ENCODE measurements at regions not wholly inside any gene's neighbourhood (a gene's known extent, or its start where the extent isn't known, plus 50 kb on each side); places are given as distances from the start of the nearest gene placed in this dataset.

- no peak for DNase-seq (ENCODE audit: low spot score)
Measured at GRCh38 chr9:81391457-81391825, 297.9 kb downstream of the TLE1 start.

GRCh38 chr9:81390792-81391456 lies 298.4 kb downstream of the TLE1 start:
- DNase-seq (ENCODE audit: low spot score): no peak

- DNase-seq (ENCODE audit: low spot score): no peak
Measured at GRCh38 chr9:81389569-81389993, 299.8 kb downstream of the TLE1 start.

- no peak for DNase-seq (ENCODE audit: low spot score)
Measured at GRCh38 chr9:81388831-81389230, 300.5 kb downstream of the TLE1 start.

DNA sequence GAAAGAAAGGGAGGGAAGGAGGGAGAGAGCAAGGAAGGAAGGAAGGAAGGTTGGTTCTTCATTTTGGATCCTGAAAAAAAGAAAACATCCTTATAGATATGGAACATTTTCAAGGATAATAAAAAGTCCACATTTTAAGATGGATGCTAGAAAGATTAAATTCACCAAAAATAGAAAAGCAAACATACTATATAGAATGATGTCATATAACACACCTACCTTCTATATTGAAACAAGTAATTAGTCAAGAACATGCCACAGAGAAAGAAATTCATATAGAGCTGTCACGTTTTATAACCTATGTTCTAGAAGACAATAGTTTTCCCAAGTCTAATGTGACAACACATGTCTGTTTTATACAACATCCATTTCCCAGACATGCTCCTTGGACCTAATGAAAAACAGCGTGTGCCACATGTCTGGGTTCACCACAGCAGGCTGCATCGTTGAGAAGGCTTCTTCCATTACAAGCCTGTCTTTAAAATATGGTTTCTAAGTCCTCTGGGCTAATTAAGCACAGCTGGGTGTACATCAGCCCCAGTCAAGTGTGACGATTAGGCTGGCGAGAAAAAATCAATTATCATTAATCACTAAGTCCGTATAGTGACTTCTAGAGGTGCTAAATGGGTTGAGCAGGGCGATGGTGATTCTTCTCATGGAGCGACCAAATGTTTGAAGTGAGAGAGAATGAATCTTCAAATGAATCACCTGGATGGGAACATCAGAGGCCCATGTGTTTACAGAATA lies 301.8 kb downstream of the TLE1 start:
- DNase-seq (ENCODE audit: low spot score): no peak

GRCh38 chr9:81384911-81385310 lies 304.4 kb downstream of the TLE1 start:
- peak; percentile 94 for DNase-seq (ENCODE audit: low spot score)

DNA sequence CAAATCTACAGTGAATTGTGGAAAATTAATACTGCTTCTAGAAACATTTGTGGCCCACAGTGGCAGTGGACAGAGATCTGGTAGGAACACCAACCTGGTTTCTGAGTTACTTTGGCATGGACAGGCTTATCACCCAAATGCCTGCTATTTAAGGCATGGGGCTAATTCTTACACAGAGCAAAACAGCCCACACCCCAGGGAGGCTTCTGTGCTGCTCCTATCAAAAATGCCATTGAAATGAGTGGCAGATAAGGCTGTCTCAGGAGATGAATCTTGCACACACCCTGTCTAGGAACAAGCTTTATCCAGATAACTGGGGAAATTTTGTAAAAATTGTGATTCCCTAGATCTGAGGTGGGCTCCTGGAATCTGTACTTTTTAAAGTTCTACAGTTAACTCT lies 307.1 kb downstream of the TLE1 start:
- no peak for DNase-seq (ENCODE audit: low spot score)

GRCh38 chr9:81381694-81382093 lies 307.7 kb downstream of the TLE1 start:
- no peak for DNase-seq (ENCODE audit: low spot score)

DNA sequence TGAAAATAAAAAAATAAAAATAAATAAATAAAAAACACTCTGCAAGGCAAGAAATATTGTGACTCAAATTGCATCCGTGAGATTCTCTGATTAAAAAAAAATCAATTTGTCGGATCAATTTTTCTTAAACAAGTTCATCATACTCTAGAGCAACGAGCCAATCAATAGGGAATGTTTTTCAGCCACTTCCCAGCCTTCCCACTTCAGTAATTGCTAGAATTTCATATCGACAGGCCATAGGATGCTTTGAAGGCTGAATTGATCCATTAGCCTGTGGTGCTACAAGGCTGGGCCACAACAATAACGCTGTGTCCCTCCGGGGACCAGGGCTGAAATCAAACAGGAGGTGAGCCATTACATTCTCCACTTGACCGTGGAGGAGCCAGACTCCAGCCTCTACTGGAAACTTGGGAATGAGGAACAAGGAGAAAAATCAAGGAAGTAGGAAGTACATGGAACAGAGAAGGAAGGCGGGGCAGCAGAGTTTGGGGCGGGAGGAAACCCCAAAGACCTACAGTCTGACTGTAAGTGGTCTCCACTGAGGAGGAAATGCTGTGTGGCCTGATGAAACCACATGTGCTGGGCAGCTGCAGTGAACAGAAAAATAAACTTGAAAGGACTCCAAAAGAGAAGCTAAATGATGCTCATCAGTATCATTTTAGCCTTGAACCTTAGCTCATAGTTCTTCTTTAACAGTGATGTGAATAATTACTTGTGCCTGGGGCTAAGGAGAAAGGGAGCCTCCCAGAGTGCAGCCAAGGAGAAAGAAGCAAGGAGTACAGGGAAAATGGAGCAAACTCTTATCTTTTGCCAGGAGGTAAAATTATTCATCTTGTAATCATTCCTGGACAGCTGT lies 308.6 kb downstream of the TLE1 start:
- no peak for DNase-seq (ENCODE audit: low spot score)

DNA sequence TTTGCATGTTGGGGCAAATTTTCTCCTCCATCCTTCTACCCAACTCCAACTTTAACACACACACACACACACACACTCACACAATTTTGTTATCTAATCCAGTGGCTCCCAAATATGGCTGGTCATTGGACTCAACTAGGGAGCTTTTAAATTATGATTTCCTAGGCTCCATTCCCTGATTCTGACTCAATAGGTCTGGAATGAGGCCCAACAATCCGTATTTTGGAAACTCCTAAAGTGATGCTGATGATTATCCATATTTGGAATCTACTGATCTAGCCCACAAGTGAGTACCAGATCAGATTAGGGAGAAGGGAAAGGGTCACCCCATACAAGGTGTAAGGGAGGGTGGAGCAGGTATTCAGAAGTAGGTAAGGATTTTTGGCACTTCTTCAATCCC lies 309.7 kb downstream of the TLE1 start:
- no peak for DNase-seq (ENCODE audit: low spot score)

DNA sequence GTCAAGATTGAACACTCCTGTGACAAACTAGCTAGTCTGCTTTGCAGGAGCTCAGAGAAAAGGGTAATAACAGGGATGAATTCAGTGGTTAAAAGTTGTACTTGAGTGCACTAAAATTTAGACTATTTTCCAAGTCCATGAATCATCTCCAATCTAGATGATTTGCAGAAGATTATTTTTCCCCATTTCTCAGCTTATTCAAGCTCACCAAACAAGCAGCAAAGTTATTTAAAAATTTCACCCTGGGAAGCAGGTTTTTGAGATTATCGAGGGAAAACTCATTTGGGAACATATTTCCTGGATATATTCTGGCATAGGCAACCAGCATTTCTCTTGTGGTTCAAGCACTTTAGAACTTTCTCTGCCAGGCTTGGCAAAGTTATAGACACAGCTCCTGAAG lies 311.4 kb downstream of the TLE1 start:
- no peak for DNase-seq (ENCODE audit: low spot score)

GRCh38 chr9:81377320-81377719 lies 312.0 kb downstream of the TLE1 start:
- DNase-seq (ENCODE audit: low spot score): no peak

GRCh38 chr9:81375187-81376100 lies 313.9 kb downstream of the TLE1 start:
- DNase-seq (ENCODE audit: low spot score): peak; percentile 31

- no peak for DNase-seq (ENCODE audit: low spot score)
Measured at GRCh38 chr9:81374459-81375186, 314.7 kb downstream of the TLE1 start.

- DNase-seq (ENCODE audit: low spot score): peak; percentile 38
Measured at GRCh38 chr9:81373294-81373693, 316.1 kb downstream of the TLE1 start.

- no peak for DNase-seq (ENCODE audit: low spot score)
Measured at GRCh38 chr9:81372628-81373191, 316.6 kb downstream of the TLE1 start.

DNA sequence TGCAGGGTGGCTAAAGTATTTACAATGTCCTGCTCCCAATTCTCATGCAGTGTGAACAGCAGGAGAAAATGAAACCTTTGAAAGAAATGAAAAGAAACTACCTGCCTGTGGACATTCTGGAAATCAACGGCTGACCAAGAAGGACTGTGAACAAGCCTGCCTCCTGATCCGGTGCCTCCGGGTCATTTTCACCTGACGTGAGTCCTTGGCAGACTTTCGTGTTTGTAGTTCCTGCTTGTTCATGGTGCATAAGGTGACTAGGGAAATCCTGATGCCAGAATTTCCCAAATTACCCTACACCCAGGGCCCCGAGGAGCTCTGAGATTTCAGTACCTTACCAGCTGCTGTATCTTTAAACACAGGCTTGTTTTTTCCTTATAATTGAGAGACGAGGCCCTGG lies 317.5 kb downstream of the TLE1 start:
- DNase-seq (ENCODE audit: low spot score): no peak

GRCh38 chr9:81370650-81371049 lies 318.7 kb downstream of the TLE1 start:
- peak; percentile 77 for DNase-seq (ENCODE audit: low spot score)

DNA sequence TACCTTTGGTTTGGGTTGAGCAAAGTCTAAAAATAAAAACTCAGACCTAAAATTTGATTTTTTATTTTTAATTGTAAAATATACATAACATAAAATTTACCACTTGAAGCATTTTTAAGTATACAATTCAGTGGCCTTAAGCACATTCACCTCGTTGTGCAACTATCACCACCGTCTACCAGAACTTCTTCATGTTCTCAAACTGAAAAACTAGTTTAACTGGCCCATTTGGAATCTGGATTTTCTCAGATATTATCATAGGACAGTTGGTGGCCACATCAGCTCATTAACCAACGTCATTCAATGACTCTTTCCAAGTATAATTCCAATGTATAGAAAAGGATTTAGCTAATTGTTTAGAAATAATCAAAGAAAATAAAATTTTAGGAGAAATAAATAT lies 319.3 kb downstream of the TLE1 start:
- DNase-seq (ENCODE audit: low spot score): peak; percentile 47

GRCh38 chr9:81369121-81369520 lies 320.2 kb downstream of the TLE1 start:
- DNase-seq (ENCODE audit: low spot score): no peak
